ENCODE measurements at regions not wholly inside any gene's neighbourhood (a gene's known extent, or its start where the extent isn't known, plus 50 kb on each side); places are given as distances from the start of the nearest gene placed in this dataset.

- in situ Hi-C loops (cut with MboI; ENCODE audit: low pct_unique_long_range_greater_than_20kb, low sequenced_read_pairs, unreplicated experiment): no loop called here
- no peak for TF ChIP-seq CTCF (IDR thresholded peaks at IDR 0.05; ENCODE audit: extremely low read depth, insufficient read depth, missing control alignments)
- DNase-seq (ENCODE audit: low spot score): no peak
Measured at GRCh38 chr4:37745946-37746345, 59.8 kb upstream of the RELL1 start.

GRCh38 chr4:37742149-37742548, 56.0 kb upstream of the RELL1 start:
- DNase-seq (ENCODE audit: low spot score): no peak
- TF ChIP-seq CTCF (IDR thresholded peaks at IDR 0.05; ENCODE audit: extremely low read depth, insufficient read depth, missing control alignments): no peak
- in situ Hi-C loops (cut with MboI; ENCODE audit: low pct_unique_long_range_greater_than_20kb, low sequenced_read_pairs, unreplicated experiment): no loop called here

DNA sequence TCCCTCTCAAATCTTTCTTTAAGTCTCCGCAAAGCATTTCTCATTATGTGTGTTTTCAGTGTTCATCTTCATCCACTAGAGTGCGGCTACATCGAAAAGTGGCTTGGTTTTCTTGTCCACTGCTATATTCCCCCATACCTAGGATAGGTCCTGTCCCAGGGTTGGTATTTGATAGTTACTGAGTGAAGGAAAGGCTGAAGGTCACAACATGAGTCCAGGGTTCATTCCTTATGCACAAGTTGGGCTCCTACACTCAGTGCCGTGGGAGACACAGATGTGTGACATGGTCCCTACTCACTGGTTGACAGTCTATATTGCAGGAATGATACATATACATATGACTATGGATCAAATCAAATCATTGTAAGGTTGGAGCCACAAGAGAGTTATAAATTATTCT, 55.4 kb upstream of the RELL1 start:
- no peak for TF ChIP-seq CTCF (IDR thresholded peaks at IDR 0.05; ENCODE audit: extremely low read depth, insufficient read depth, missing control alignments)
- in situ Hi-C loops (cut with MboI; ENCODE audit: low pct_unique_long_range_greater_than_20kb, low sequenced_read_pairs, unreplicated experiment): no loop called here
- no peak for DNase-seq (ENCODE audit: low spot score)

DNA sequence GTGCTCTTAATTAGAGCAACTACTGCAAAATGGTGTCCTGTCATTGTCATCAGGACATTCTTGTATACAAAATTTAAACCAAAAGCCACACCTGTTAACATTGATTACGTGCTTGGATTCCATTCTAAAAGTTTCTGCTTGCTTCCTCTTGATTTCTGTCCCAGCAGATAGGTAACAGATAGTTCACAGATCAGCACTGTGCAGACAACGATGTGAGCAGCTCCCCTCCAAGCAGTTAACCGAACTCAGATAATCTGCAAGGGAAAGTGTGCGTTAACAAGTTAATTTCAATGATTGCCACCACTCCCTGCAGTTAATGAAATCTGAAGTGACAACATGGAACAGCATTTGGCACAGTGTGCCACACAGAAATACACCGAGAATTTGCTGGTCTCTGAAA, 54.4 kb upstream of the RELL1 start:
- in situ Hi-C loops (cut with MboI; ENCODE audit: low pct_unique_long_range_greater_than_20kb, low sequenced_read_pairs, unreplicated experiment): no loop called here
- no peak for TF ChIP-seq CTCF (IDR thresholded peaks at IDR 0.05; ENCODE audit: extremely low read depth, insufficient read depth, missing control alignments)
- no peak for DNase-seq (ENCODE audit: low spot score)

- no peak for DNase-seq (ENCODE audit: low spot score)
- in situ Hi-C loops (cut with MboI; ENCODE audit: low pct_unique_long_range_greater_than_20kb, low sequenced_read_pairs, unreplicated experiment): no loop called here
- TF ChIP-seq CTCF (IDR thresholded peaks at IDR 0.05; ENCODE audit: extremely low read depth, insufficient read depth, missing control alignments): no peak
Measured at GRCh38 chr4:37737466-37737865, 51.3 kb upstream of the RELL1 start.
